NCI-H2107 treated with DMSO at 0.1 percent for 48 hours (cell line): ENCODE measurements at regions not wholly inside any gene's neighbourhood (a gene's known extent, or its start where the extent isn't known, plus 50 kb on each side); places are given as distances from the start of the nearest gene placed in this dataset.

Experiments
- DNase-seq: peaks from one replicate; lab custom pipeline; 2025; ENCODE audit not compliant: unreplicated experiment; lab: John Stamatoyannopoulos, UW

DNA sequence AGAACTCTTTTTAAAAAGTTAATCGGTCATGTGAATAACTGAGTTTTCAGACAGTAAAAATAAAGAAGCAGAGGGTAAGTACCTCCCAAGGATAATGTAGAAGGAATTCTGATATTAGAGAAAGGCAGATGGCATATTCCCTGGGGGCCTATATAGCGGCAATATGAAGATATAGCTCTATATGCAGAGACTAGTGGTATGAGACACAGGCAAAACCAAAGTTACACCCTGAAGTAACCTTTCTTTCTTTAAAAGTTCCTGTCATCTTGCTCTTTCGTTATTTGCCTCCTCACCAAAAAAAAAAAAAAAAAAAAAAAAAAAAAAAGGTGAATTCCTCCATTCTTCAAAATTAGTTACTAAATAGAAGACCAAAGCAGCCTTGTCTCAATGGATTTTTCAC lies 76.2 kb upstream of the ARHGAP32 start:
- DNase-seq = no peak

DNA sequence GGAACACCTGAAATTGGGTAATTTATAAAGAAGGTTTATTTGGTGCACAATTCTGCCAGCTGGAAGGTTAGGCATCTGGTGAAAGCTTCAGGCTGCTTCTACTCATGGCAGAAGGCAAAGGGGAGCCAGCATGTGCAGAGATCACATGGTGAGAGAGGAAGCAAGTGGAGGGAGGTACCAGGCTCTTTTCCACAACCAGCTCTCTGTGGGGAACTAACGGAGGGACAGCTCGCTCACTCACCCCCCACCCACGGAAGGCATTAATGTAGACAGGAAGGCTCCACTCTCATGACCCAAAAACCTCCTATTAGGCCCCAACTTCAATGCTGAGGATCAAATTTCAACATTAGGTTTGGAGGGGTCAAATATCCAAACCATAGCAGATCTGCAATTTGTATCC lies 75.6 kb upstream of the ARHGAP32 start:
- DNase-seq = no peak

DNA sequence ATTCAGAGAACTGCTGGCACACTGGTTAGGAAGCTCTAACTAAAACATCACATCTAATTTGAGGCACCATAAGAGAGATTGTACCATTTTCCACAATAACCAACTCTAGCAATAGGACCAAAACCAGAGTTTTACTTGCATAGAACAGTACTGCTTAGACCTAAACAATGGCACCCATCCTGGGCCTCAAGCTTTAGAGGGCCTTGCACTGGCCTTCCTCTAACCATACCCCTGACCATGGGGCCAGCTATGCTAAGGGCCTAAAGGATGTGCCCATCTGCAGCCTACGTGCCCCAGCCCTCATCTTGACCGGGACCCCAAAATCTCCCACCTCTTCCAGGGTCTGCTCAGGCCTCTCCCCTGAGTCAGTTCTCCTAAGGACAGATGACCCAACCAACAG lies 74.4 kb upstream of the ARHGAP32 start:
- no peak for DNase-seq

DNA sequence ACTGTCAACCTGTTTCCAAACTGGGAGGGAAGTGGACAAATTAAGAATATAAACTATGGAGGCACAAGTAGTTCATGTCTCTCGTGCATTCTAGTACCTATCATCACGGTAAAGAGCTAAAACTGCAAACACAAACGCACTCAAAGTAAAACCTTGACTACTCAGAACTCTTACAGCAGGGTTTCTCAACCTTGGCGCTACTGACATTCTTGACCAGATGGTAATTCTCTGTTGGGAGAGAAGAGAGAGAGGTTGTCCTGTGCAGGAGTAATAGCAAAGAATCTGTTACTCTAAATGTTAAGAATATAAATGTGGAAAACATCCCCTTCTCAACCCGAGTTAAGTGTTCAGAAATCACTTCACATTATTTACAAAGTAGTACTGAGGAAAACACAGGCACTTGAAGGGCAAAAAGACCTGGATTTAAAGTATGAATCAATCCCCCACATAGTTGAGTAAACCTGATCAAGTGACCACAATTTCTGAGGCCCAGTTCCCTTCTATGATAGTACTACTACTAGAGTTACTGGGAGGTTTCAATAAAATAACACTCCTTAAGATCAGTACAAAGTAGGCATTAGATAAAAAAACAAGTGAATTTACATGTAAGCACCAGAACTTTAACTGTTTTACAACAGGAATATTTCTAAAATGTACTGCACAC lies 73.1 kb upstream of the ARHGAP32 start:
- no peak for DNase-seq

DNA sequence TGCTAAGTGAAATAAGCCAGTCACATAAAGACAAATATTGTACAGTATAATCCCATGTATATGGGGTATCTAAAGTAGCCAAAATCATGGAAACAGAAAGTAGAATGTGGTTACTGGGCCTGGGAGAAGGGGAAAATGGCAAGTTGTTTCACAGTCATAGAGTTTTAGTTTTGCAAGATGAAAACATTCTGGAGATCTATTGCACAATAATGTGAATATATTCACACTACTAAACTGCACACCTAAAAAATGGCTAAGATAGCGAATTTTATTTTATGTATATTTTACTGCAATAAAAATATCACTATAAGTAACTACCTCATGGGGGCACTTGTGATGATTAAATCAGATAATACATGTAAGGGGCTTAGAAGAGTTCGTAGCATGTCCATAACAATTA lies 72.0 kb upstream of the ARHGAP32 start:
- no peak for DNase-seq

DNA sequence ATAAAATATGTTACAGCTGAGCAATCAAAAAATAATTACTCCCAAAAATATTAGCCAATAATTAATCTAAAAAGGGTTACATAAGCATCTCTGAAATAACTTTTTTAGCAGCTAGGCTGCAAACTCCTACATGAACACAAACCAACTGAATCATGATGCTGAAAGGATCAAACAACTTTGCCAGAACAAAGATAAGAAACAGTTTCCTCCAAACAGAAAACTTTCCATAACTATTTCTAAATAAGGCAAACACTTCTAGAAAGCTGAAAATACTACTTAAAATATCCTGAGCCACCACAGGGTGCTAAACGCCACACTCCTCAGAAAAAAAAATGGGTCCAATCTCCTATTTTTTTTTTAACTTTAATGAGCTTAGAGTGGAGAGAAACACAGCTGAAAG lies 68.6 kb upstream of the ARHGAP32 start:
- no peak for DNase-seq

DNA sequence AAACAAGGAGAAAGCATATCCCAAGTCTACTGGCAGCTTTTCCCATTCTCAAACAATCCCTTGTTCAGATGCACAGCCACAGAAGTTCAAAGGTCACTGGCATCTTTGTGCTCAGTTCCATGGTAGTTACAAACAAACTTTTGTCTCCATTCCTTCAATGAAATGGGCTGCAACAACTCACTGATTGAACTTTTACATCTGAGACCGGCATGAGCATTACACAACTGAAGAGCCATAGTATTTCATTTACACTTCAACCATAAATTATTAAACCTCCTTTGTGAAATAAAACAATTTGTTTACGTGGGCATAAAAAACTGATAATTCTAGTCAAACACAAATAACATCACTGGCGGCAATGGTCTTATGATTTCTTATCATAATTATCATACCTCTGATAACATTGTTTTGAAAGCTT lies 67.8 kb upstream of the ARHGAP32 start:
- no peak for DNase-seq

DNA sequence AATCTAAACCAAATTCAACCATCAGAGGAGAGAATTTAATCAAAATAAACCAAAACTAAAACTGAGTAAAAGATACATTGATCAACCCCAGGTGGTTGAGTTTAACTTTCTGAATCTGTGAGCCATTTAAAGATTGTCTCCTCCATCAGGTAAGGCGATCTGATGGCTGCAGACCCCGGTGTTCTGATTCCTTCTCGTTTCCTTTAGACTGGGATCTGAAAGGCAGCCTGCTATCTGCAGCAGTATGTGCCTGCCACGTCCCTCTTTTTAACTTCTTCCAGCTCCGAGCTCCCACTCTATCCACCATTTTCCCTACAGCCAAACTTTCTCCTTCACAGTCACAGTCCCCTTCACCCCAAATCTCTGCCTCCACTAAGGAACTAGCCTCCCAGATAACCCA lies 66.1 kb upstream of the ARHGAP32 start:
- DNase-seq = no peak

DNA sequence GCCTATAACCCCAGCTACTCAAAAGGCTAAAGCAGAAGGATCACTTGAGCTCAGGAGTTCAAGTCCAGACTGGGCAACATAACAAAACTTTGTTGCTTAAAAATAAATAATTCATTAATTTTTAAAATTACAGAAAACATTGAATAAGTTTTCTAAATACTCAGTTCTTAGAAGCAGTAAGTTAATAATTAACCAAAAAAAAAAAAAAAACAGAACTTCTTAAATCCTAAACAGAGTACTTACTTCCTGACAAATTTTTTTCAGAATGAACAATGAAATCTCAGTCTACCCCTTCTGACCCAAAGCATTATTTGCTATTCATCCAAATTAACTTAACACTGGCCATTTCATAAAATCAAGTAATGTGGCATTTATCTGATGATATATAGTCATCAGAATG lies 65.4 kb upstream of the ARHGAP32 start:
- no peak for DNase-seq

DNA sequence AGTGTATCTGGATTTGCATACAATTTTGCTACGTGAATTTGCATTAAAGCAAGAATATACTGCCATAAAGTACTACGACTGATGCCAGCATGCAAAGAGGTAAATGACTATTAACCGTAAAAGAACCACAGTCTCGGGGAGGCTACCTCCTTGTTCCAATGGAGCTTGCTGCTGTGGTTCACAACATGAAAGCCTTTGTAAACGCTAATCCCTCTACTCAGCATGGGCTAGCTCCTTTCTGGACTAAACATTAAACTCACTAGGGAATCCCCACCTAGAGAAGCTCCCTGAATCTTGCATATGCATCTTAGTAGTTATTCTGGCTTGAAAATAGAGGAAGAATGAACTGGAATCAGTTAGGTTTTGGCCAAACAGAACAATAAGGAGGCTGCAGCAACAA lies 60.5 kb upstream of the ARHGAP32 start:
- DNase-seq = no peak

DNA sequence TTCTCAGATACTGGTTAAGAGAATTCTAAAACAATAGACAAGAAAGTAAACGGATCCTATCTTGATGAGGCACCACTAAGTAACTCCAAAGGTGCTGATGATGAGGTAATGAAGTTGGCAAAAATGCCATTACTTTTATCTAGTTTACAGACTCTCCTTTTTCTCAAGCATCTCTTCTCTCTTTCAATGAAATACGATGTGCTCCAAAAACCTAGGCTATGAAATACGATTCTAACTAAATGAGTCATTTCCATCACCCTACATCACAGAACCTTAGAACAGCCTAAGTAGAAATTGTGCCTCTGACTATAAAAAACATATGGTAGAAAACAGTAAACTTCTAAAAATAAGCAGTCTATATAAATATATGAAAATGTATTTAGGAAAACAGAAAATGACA lies 58.9 kb upstream of the ARHGAP32 start:
- DNase-seq = no peak

DNA sequence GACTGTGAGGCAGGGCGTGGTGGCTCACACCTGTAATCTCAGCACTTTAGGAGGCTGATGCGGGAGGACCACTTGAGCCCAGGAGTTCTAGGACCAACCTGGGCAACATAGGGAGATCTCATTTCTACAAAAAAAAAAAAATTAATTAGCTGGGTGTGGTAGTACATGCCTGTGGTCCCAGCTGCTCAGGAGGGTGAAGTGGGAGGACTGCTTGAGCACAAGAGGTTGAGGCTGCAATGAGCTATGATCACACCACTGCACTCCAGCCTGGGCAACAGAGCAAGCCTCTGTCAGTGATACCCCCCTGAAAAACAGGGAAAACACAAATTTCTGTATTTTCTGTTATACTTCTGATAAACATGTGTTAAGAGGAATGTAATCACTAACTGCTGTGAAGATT lies 57.8 kb upstream of the ARHGAP32 start:
- no peak for DNase-seq

DNA sequence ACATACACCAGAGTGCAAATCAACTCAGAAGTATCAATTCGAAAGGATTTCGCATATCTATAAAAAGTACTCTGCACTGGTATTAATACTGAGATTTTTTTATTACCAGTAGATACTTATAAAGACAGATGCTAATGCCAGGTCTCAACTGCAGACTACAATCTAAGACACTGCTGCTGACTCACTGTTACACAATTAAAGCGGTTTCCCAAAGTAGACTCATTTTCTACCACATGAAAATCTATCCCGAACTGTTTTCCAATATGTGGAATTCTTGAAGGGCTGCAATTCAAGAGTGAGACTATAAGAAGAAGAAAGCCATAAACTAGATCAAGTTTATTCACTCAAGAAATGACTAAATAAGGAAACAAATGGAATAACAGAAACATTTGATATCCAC lies 57.2 kb upstream of the ARHGAP32 start:
- no peak for DNase-seq

DNA sequence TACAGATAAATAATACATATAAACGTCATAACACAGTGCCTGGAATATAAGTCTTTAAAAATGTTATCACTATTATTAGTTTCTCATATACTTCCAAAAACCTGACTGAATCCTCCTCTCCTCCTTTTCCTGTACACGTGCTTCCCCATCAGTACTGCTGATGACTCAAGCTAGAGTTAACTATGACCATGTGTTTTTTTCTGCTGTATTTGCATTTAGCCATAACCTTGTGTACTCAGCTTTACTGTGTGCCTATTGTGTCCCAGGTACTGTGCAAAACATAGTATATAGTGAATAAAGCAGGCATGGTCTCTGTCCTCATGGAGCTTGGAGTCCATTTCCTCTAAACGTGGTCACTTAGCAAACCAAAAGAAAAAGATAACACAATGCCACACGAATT lies 56.5 kb upstream of the ARHGAP32 start:
- no peak for DNase-seq

DNA sequence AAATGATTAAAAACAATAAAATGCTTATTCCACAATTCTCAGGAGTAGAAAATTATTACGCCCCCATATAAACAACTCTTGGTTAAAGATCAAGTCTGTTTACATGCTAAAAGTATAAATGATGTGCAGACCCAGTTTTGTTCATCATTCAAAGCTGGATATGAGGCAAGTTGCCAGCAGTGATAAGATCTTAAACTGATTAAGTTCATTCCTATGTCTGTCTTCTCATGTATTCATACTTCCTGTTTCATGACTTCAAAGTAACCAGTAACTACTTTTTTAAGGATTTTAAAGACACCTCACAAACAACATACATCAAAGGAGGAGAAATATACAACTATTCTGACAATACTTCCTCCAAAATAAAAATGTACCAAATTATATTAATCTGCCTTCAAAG lies 55.0 kb upstream of the ARHGAP32 start:
- no peak for DNase-seq

DNA sequence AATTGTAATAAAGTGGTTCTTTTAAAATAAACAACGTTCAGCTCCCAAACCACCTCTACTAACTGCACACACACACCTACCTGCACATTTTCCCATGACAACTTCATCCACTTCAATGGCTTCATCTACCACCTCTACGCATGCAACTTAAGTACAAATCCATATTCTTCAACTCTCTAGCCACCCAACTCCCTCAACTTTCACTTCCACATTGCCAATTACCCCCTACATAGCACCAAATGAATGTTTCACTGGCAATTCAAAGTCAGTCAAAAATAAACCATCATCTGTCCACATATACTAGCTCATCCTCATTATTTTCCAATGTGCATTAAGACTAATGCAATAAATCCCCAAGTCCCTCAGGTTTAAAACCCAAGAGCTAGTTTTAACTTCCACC lies 50.7 kb upstream of the ARHGAP32 start:
- DNase-seq = no peak
